Nephron progenitor cell (in vitro differentiated cells): ENCODE measurements at regions not wholly inside any gene's neighbourhood (a gene's known extent, or its start where the extent isn't known, plus 50 kb on each side); places are given as distances from the start of the nearest gene placed in this dataset.

Experiments used
- DNase-seq: peaks from one replicate; pipeline ENCODE4 v3.0.0; 2021
- H3K27ac Mint-ChIP-seq: 2 replicates; pipeline ENCODE4 v1.8.0; 2021; ENCODE audit warnings: mild to moderate bottlenecking, moderate library complexity, mixed read lengths
- H3K27me3 Mint-ChIP-seq: 2 replicates; pipeline ENCODE4 v1.8.0; 2021; ENCODE audit warnings: mild to moderate bottlenecking, low read depth, mixed read lengths; ENCODE audit not compliant: poor library complexity
- H3K36me3 Mint-ChIP-seq: 2 replicates; pipeline ENCODE4 v1.8.0; 2021; ENCODE audit warnings: low read depth, mixed read lengths
- H3K4me1 Mint-ChIP-seq: 2 replicates; pipeline ENCODE4 v1.8.0; 2021; ENCODE audit warnings: mixed read lengths
- H3K4me3 Mint-ChIP-seq: 2 replicates; pipeline ENCODE4 v1.8.0; 2021; ENCODE audit warnings: mild to moderate bottlenecking, moderate library complexity, mixed read lengths
- H3K9me3 Mint-ChIP-seq: 2 replicates; pipeline ENCODE4 v1.8.0; 2021; ENCODE audit warnings: mild to moderate bottlenecking, moderate library complexity, mixed read lengths
- CTCF ChIP-seq: fragments of 200-600 bp; sonication (generic); IDR thresholded peaks from 2 replicates; pipeline ENCODE4 v1.5.0; 2021; ENCODE audit warnings: antibody characterized with exemption

GRCh38 chr20:54295686-54296085, 87.8 kb downstream of the PFDN4 start:
- Mint-ChIP-seq H3K27ac (no peak overlapping the region), H3K36me3 (no peaks in the 10 kb centered on the region), H3K4me3 (no peak overlapping the region), H3K4me1 (no peaks in the 10 kb centered on the region), H3K9me3 (no peaks in the 10 kb centered on the region), H3K27me3 (no peaks in the 10 kb centered on the region)
- TF ChIP-seq CTCF, result no peak
- no peak for DNase-seq

GRCh38 chr20:54305421-54305820, 97.5 kb downstream of the PFDN4 start:
- H3K27ac Mint-ChIP-seq, result no peak overlapping the region

DNA sequence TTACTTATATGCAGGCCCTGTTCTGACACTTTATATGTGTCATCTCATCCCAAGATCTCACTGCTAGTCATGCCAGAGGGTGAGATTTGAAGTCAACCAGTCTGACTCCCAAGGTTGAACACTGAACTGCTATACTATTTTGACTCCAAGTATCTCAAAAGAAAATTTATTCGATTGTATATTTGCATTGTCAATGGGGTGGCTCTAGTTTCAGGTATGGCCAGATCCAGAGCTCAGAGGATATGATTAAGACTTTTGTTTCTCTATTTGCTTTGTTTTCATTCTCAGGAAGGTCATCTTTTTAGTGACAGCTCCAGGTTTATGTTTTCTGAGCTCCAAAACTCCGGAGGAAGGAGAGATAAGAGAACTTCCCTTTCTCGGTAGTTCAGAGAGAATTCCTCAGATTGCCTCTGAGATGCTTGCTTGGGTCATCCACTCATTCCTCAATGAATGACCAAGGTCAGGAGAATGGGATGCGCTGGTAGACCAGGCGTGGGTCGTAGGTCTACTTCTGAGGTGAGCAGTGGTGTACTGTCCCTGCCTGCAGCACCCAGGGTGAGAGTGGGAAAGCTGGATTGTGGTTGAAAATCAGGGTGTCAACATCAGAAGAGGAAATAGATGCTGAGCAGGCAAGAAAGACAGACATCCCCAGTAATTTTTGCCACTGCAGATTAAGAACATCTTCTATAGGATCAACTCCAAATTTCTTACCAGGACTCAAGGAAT, 99.3 kb downstream of the PFDN4 start:
- H3K4me3 Mint-ChIP-seq, result no peak overlapping the region
- no peaks in the 10 kb centered on the region for H3K36me3 Mint-ChIP-seq
- H3K27me3 Mint-ChIP-seq, result no peaks in the 10 kb centered on the region
- H3K27ac Mint-ChIP-seq, result no peak overlapping the region
- H3K9me3 Mint-ChIP-seq, result no peaks in the 10 kb centered on the region
- no peak for DNase-seq
- TF ChIP-seq CTCF, result no peak
- H3K4me1 Mint-ChIP-seq, result no peaks in the 10 kb centered on the region

More at GRCh38 chr20:54305421-54305820, 97.5 kb downstream of the PFDN4 start:
- no peaks in the 10 kb centered on the region for H3K27me3 Mint-ChIP-seq
- DNase-seq, result no peak
- H3K9me3 Mint-ChIP-seq, result no peaks in the 10 kb centered on the region
- TF ChIP-seq CTCF, result no peak
- H3K36me3 Mint-ChIP-seq, result no peaks in the 10 kb centered on the region
- no peak overlapping the region for H3K4me3 Mint-ChIP-seq
- no peaks in the 10 kb centered on the region for H3K4me1 Mint-ChIP-seq

DNA sequence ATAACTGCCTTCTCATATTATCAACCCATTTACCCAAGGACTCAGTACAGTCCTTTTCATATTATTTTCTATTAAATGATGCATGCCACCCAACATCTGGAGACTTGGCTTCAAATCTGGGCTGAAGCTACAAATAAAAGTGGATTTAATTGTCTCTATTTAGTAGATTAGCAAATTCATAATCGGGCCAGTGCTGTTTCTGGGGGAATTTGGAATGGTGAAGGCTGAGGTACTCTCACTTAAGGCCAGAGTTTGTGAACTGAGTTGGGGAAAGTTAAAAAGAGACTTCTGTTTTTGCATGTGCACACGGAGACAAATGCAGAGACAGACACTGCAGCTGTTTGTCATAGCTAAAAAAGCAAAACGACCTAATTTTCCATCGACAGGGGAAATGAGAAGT, 100.9 kb downstream of the PFDN4 start:
- no peaks in the 10 kb centered on the region for H3K27me3 Mint-ChIP-seq
- H3K4me1 Mint-ChIP-seq, result no peaks in the 10 kb centered on the region
- H3K36me3 Mint-ChIP-seq, result no peaks in the 10 kb centered on the region
- H3K27ac Mint-ChIP-seq, result no peak overlapping the region
- no peak overlapping the region for H3K4me3 Mint-ChIP-seq
- H3K9me3 Mint-ChIP-seq, result no peaks in the 10 kb centered on the region
- TF ChIP-seq CTCF, result no peak
- no peak for DNase-seq

- Mint-ChIP-seq H3K9me3 (no peaks in the 10 kb centered on the region), H3K36me3 (no peaks in the 10 kb centered on the region), H3K4me3 (no peak overlapping the region), H3K27ac (no peak overlapping the region), H3K27me3 (peaks cover 8% of the 10 kb centered on the region), H3K4me1 (no peaks in the 10 kb centered on the region)
- no peak for DNase-seq
- no peak for TF ChIP-seq CTCF
These were observed 111.0 kb downstream of the PFDN4 start for GRCh38 chr20:54318892-54319291.

GRCh38 chr20:54320148-54320607, 112.3 kb downstream of the PFDN4 start:
- no peak for TF ChIP-seq CTCF
- H3K4me1 Mint-ChIP-seq, result no peaks in the 10 kb centered on the region
- no peaks in the 10 kb centered on the region for H3K9me3 Mint-ChIP-seq
- DNase-seq, result no peak
- peaks cover 3% of the 10 kb centered on the region for H3K27me3 Mint-ChIP-seq
- no peak overlapping the region for H3K4me3 Mint-ChIP-seq
- no peaks in the 10 kb centered on the region for H3K36me3 Mint-ChIP-seq
- H3K27ac Mint-ChIP-seq, result no peak overlapping the region
